Endothelial cell of umbilical vein (primary cell): ENCODE measurements at regions not wholly inside any gene's neighbourhood (a gene's known extent, or its start where the extent isn't known, plus 50 kb on each side); places are given as distances from the start of the nearest gene placed in this dataset.

Source experiments
- CTCF ChIP-seq, 2 donors: IDR thresholded peaks; 1 replicate in 1 of 2; 2 replicates in 1 of 2; pipeline ENCODE4 v1.5.1; 2011; ENCODE audit warnings: low read length in 2 of 2, mild to moderate bottlenecking in 2 of 2, moderate library complexity in 2 of 2, control low read depth in 1 of 2, inconsistent platforms in 1 of 2, low read depth in 1 of 2; ENCODE audit not compliant: insufficient read depth in 1 of 2; ENCODE audit errors: extremely low read depth in 1 of 2
- MYC ChIP-seq: IDR thresholded peaks from one replicate; pipeline ENCODE4 v1.6.1; 2011; ENCODE audit warnings: mild to moderate bottlenecking, low read depth, low read length

- no peak for TF ChIP-seq MYC
- no peak for TF ChIP-seq CTCF (IDR thresholded peaks at IDR 0.05; ENCODE audit: extremely low read depth in 1 of 2, insufficient read depth in 1 of 2, low read depth in 1 of 2, low read length in 2 of 2)
Measured at GRCh38 chr1:78370779-78371482, 119.8 kb upstream of the PTGFR start.
